ENCODE measurements at regions not wholly inside any gene's neighbourhood (a gene's known extent, or its start where the extent isn't known, plus 50 kb on each side); places are given as distances from the start of the nearest gene placed in this dataset.
"Not testable (repeated sequence)": the region's sequence is repeated elsewhere in the genome, so short reads cannot be mapped to it uniquely, and the experiment has no call there.

GRCh38 chr13:83086948-83087347 is 795.3 kb downstream of the SLITRK1 start:
- no peak overlapping the region for H3K27ac ChIP-seq (ENCODE audit: low read depth, low read length)
- no peak overlapping the region for H3K4me3 ChIP-seq (ENCODE audit: low read length in 3 of 3)
- H3K36me3 ChIP-seq (ENCODE audit: control insufficient read depth in 3 of 3, insufficient read depth in 3 of 3, low read length in 3 of 3) = no peaks in the 10 kb centered on the region
- no peak overlapping the region for H3K9ac ChIP-seq (ENCODE audit: low read depth in 1 of 3, low read length in 3 of 3)
- no peaks in the 10 kb centered on the region for H3K9me3 ChIP-seq (ENCODE audit: control insufficient read depth in 3 of 3, low read length in 3 of 3)
- no peaks in the 10 kb centered on the region for H3K27me3 ChIP-seq (ENCODE audit: control insufficient read depth in 3 of 3, insufficient read depth in 3 of 3, low read length in 3 of 3)
- no peaks in the 10 kb centered on the region for H3K4me1 ChIP-seq (ENCODE audit: control insufficient read depth in 3 of 3, insufficient read depth in 3 of 3, low read length in 3 of 3)

DNA sequence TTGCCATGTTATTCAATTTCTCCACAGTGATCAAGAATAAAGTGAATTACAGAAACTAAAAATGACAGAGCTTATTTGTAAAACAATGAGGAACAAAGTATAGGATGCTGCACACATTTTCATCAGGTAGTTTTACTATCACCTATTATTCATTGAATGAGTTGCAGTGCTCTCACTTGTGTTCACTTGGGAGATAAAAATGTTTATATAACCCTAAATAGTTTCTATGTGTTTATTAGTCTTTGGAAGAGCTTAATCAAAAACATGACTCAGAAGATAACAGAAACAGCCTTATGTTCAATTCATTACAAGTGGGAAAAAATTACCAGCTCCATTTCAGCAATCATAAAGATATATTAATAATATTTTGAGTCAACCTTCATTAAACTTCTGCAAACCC is 796.2 kb downstream of the SLITRK1 start:
- H3K9ac ChIP-seq (ENCODE audit: low read depth in 1 of 3, low read length in 3 of 3) = no peak overlapping the region
- H3K4me3 ChIP-seq (ENCODE audit: low read length in 3 of 3) = no peak overlapping the region

DNA sequence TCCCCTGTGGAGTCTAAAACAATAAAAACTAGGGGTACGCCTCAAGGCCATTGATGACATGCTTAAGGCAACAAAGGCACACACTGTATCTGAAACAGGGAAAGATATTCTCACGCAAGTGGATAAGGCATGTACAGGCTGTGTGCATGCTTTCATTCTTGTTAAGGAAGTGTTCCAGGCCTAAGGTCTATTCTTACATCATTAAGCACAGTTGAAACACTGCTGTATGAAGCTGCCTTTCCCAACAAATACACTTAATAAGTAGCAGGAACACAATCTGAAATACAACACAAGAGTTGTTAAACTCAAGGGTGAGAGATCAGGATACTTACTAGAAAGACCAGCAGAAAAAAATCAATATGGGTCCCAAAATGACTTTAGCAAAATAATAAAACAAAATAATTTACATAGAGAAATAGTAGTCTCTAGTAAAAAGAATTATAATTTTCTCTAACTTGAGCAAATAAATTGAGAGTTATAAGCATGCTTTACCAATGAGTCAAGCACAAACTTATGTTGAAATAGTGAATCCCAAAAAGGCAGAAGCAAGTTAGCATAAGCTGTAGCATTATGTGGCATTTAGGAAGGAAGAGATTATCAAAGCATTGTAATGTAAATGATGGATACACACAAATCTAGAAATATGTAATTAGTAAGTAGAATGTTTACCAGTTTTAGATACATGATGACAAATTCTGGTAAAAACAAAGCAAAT is 796.9 kb downstream of the SLITRK1 start:
- Histone ChIP-seq H3K27ac (ENCODE audit: low read depth, low read length) (no peak overlapping the region), H3K4me1 (ENCODE audit: control insufficient read depth in 3 of 3, insufficient read depth in 3 of 3, low read length in 3 of 3) (no peaks in the 10 kb centered on the region), H3K27me3 (ENCODE audit: control insufficient read depth in 3 of 3, insufficient read depth in 3 of 3, low read length in 3 of 3) (no peaks in the 10 kb centered on the region), H3K9me3 (ENCODE audit: control insufficient read depth in 3 of 3, low read length in 3 of 3) (no peaks in the 10 kb centered on the region), H3K36me3 (ENCODE audit: control insufficient read depth in 3 of 3, insufficient read depth in 3 of 3, low read length in 3 of 3) (no peaks in the 10 kb centered on the region), H3K9ac (ENCODE audit: low read depth in 1 of 3, low read length in 3 of 3) (no peak overlapping the region), H3K4me3 (ENCODE audit: low read length in 3 of 3) (no peak overlapping the region)

More for the DNA sequence above, 796.2 kb downstream of the SLITRK1 start:
- no peaks in the 10 kb centered on the region for H3K36me3 ChIP-seq (ENCODE audit: control insufficient read depth in 3 of 3, insufficient read depth in 3 of 3, low read length in 3 of 3)
- no peaks in the 10 kb centered on the region for H3K9me3 ChIP-seq (ENCODE audit: control insufficient read depth in 3 of 3, low read length in 3 of 3)
- H3K27me3 ChIP-seq (ENCODE audit: control insufficient read depth in 3 of 3, insufficient read depth in 3 of 3, low read length in 3 of 3) = no peaks in the 10 kb centered on the region
- no peaks in the 10 kb centered on the region for H3K4me1 ChIP-seq (ENCODE audit: control insufficient read depth in 3 of 3, insufficient read depth in 3 of 3, low read length in 3 of 3)
- no peak overlapping the region for H3K27ac ChIP-seq (ENCODE audit: low read depth, low read length)

GRCh38 chr13:83077499-83077898 is 804.8 kb downstream of the SLITRK1 start:
- H3K27ac ChIP-seq (ENCODE audit: low read depth, low read length) = no peak overlapping the region
- H3K27me3 ChIP-seq (ENCODE audit: control insufficient read depth in 3 of 3, insufficient read depth in 3 of 3, low read length in 3 of 3) = no peaks in the 10 kb centered on the region
- H3K4me3 ChIP-seq (ENCODE audit: low read length in 3 of 3) = no peak overlapping the region
- no peak overlapping the region for H3K9ac ChIP-seq (ENCODE audit: low read depth in 1 of 3, low read length in 3 of 3)
- peaks cover 0 to 3% (median 0%) of the 10 kb centered on the region in 3 donors for H3K9me3 ChIP-seq (ENCODE audit: control insufficient read depth in 3 of 3, low read length in 3 of 3)
- H3K4me1 ChIP-seq (ENCODE audit: control insufficient read depth in 3 of 3, insufficient read depth in 3 of 3, low read length in 3 of 3) = no peaks in the 10 kb centered on the region
- H3K36me3 ChIP-seq (ENCODE audit: control insufficient read depth in 3 of 3, insufficient read depth in 3 of 3, low read length in 3 of 3) = no peaks in the 10 kb centered on the region

GRCh38 chr13:83073930-83074329 is 808.3 kb downstream of the SLITRK1 start:
- not testable (repeated sequence) for H3K4me1 ChIP-seq (ENCODE audit: control insufficient read depth in 3 of 3, insufficient read depth in 3 of 3, low read length in 3 of 3); H3K4me3 ChIP-seq (ENCODE audit: low read length in 3 of 3); H3K27ac ChIP-seq (ENCODE audit: low read depth, low read length); H3K36me3 ChIP-seq (ENCODE audit: control insufficient read depth in 3 of 3, insufficient read depth in 3 of 3, low read length in 3 of 3); H3K27me3 ChIP-seq (ENCODE audit: control insufficient read depth in 3 of 3, insufficient read depth in 3 of 3, low read length in 3 of 3); H3K9ac ChIP-seq (ENCODE audit: low read depth in 1 of 3, low read length in 3 of 3); H3K9me3 ChIP-seq (ENCODE audit: control insufficient read depth in 3 of 3, low read length in 3 of 3)

GRCh38 chr13:83065108-83065507 is 817.2 kb downstream of the SLITRK1 start:
- H3K27me3 ChIP-seq (ENCODE audit: control insufficient read depth in 3 of 3, insufficient read depth in 3 of 3, low read length in 3 of 3) = no peaks in the 10 kb centered on the region
- H3K4me1 ChIP-seq (ENCODE audit: control insufficient read depth in 3 of 3, insufficient read depth in 3 of 3, low read length in 3 of 3) = peaks cover 0 to 6% (median 0%) of the 10 kb centered on the region in 3 donors
- no peak overlapping the region for H3K9ac ChIP-seq (ENCODE audit: low read depth in 1 of 3, low read length in 3 of 3)
- H3K36me3 ChIP-seq (ENCODE audit: control insufficient read depth in 3 of 3, insufficient read depth in 3 of 3, low read length in 3 of 3) = no peaks in the 10 kb centered on the region
- no peak overlapping the region for H3K4me3 ChIP-seq (ENCODE audit: low read length in 3 of 3)
- no peaks in the 10 kb centered on the region for H3K9me3 ChIP-seq (ENCODE audit: control insufficient read depth in 3 of 3, low read length in 3 of 3)
- H3K27ac ChIP-seq (ENCODE audit: low read depth, low read length) = no peak overlapping the region

DNA sequence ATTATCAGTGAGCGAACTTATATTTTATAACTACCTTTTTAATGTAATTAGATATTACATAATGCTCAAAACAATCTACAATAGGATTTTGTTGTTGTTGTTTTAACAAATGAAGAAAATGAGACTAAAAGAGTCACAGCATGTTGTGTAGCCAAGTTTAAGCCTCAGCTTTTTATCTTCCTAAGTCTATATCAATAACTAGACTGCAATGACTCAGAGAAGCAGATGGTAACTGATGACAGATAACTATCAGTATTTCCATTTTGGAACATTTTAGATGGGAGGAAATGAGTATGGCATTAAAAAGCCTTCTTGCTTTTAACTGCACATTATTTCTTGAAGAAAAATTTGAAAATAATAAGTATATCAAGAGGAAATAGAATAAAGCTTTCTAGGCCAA is 825.2 kb downstream of the SLITRK1 start:
- no peak overlapping the region for H3K9ac ChIP-seq (ENCODE audit: low read depth in 1 of 3, low read length in 3 of 3)
- no peak overlapping the region for H3K27ac ChIP-seq (ENCODE audit: low read depth, low read length)
- H3K4me3 ChIP-seq (ENCODE audit: low read length in 3 of 3) = no peak overlapping the region
- H3K9me3 ChIP-seq (ENCODE audit: control insufficient read depth in 3 of 3, low read length in 3 of 3) = no peaks in the 10 kb centered on the region
- no peaks in the 10 kb centered on the region for H3K27me3 ChIP-seq (ENCODE audit: control insufficient read depth in 3 of 3, insufficient read depth in 3 of 3, low read length in 3 of 3)
- H3K4me1 ChIP-seq (ENCODE audit: control insufficient read depth in 3 of 3, insufficient read depth in 3 of 3, low read length in 3 of 3) = no peaks in the 10 kb centered on the region
- no peaks in the 10 kb centered on the region for H3K36me3 ChIP-seq (ENCODE audit: control insufficient read depth in 3 of 3, insufficient read depth in 3 of 3, low read length in 3 of 3)

DNA sequence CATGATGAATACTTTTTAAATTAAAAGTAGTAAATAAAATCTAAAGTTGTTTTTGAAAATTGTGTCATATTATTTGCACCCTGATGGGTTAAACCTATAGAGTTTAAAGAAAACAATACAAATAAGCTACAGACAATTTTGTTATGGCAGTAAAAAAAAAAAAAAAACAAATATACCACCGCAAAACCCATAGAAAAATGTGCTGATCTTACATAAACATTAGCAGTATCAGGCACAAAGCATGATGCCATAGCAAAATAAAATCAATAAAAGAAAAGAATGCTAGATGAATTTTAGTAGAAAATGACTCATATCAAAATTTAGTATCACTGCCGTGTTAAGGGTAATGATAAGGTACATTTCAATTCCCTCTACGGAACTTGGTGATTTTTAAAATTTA is 826.0 kb downstream of the SLITRK1 start:
- no peak overlapping the region for H3K27ac ChIP-seq (ENCODE audit: low read depth, low read length)
- no peaks in the 10 kb centered on the region for H3K4me1 ChIP-seq (ENCODE audit: control insufficient read depth in 3 of 3, insufficient read depth in 3 of 3, low read length in 3 of 3)
- no peak overlapping the region for H3K4me3 ChIP-seq (ENCODE audit: low read length in 3 of 3)
- H3K27me3 ChIP-seq (ENCODE audit: control insufficient read depth in 3 of 3, insufficient read depth in 3 of 3, low read length in 3 of 3) = no peaks in the 10 kb centered on the region
- H3K36me3 ChIP-seq (ENCODE audit: control insufficient read depth in 3 of 3, insufficient read depth in 3 of 3, low read length in 3 of 3) = no peaks in the 10 kb centered on the region
- H3K9me3 ChIP-seq (ENCODE audit: control insufficient read depth in 3 of 3, low read length in 3 of 3) = no peaks in the 10 kb centered on the region
- H3K9ac ChIP-seq (ENCODE audit: low read depth in 1 of 3, low read length in 3 of 3) = no peak overlapping the region

- Histone ChIP-seq H3K36me3 (ENCODE audit: control insufficient read depth in 3 of 3, insufficient read depth in 3 of 3, low read length in 3 of 3) (no peaks in the 10 kb centered on the region), H3K4me1 (ENCODE audit: control insufficient read depth in 3 of 3, insufficient read depth in 3 of 3, low read length in 3 of 3) (no peaks in the 10 kb centered on the region), H3K9me3 (ENCODE audit: control insufficient read depth in 3 of 3, low read length in 3 of 3) (no peaks in the 10 kb centered on the region), H3K27ac (ENCODE audit: low read depth, low read length) (no peak overlapping the region), H3K9ac (ENCODE audit: low read depth in 1 of 3, low read length in 3 of 3) (no peak overlapping the region), H3K27me3 (ENCODE audit: control insufficient read depth in 3 of 3, insufficient read depth in 3 of 3, low read length in 3 of 3) (no peaks in the 10 kb centered on the region), H3K4me3 (ENCODE audit: low read length in 3 of 3) (no peak overlapping the region)
These were observed 833.9 kb downstream of the SLITRK1 start for GRCh38 chr13:83048419-83048818.

GRCh38 chr13:83024955-83025594 is 857.2 kb downstream of the SLITRK1 start:
- no peak overlapping the region for H3K27ac ChIP-seq (ENCODE audit: low read depth, low read length)
- H3K27me3 ChIP-seq (ENCODE audit: control insufficient read depth in 3 of 3, insufficient read depth in 3 of 3, low read length in 3 of 3) = no peaks in the 10 kb centered on the region
- no peaks in the 10 kb centered on the region for H3K36me3 ChIP-seq (ENCODE audit: control insufficient read depth in 3 of 3, insufficient read depth in 3 of 3, low read length in 3 of 3)
- H3K4me3 ChIP-seq (ENCODE audit: low read length in 3 of 3) = no peak overlapping the region
- no peak overlapping the region for H3K9ac ChIP-seq (ENCODE audit: low read depth in 1 of 3, low read length in 3 of 3)
- no peaks in the 10 kb centered on the region for H3K9me3 ChIP-seq (ENCODE audit: control insufficient read depth in 3 of 3, low read length in 3 of 3)
- H3K4me1 ChIP-seq (ENCODE audit: control insufficient read depth in 3 of 3, insufficient read depth in 3 of 3, low read length in 3 of 3) = no peaks in the 10 kb centered on the region
